Spleen (tissue), 7 donors: ENCODE measurements at regions not wholly inside any gene's neighbourhood (a gene's known extent, or its start where the extent isn't known, plus 50 kb on each side); places are given as distances from the start of the nearest gene placed in this dataset.

Experiments used
- CTCF ChIP-seq, 11 experiments: fragments of 200-600 bp in 7 of 11; fragments of 450-650 bp in 4 of 11; sonication (generic) in 4 of 11; IDR thresholded peaks in 8 of 11; conservative IDR thresholded peaks in 3 of 11; 1 replicate in 7 of 11; 2 replicates in 4 of 11; pipeline versions ENCODE4 v1.4.0 to v1.8.0; 2016 to 2021; ENCODE audit warnings: antibody characterized with exemption in 11 of 11, inconsistent platforms in 4 of 11, mild to moderate bottlenecking in 1 of 11
- POLR2A ChIP-seq, 3 donors: fragments of 450-650 bp; IDR thresholded peaks; one replicate each; pipeline ENCODE4 v1.5.1; 2017; ENCODE audit warnings: antibody characterized with exemption in 3 of 3, mild to moderate bottlenecking in 1 of 3
- POLR2AphosphoS5 ChIP-seq, 3 donors: sonication (generic); formaldehyde crosslinking; IDR thresholded peaks; one replicate each; pipeline ENCODE4 v1.5.1; 2017; ENCODE audit warnings: antibody characterized with exemption in 3 of 3
- donor health status: DM: no; HTN: no; CAD: no; lungs with moderate emphysema.
- donor health status: DM: no; HTN: no; CAD: no.
- donor health status: DM: no; HTN: no; CAD: no.

GRCh38 chr6:93008375-93008774, 411.0 kb downstream of the EPHA7 start:
- no peak for TF ChIP-seq POLR2AphosphoS5 (IDR thresholded peaks at IDR 0.05)
- no peak for TF ChIP-seq CTCF (IDR thresholded peaks at IDR 0.05 in 8 of 11, conservative IDR thresholded peaks at IDR 0.05 in 3 of 11)
- TF ChIP-seq POLR2A (IDR thresholded peaks at IDR 0.05): no peak
